NCI-H2107 treated with DMSO at 0.1 percent for 48 hours (cell line): ENCODE measurements at regions not wholly inside any gene's neighbourhood (a gene's known extent, or its start where the extent isn't known, plus 50 kb on each side); places are given as distances from the start of the nearest gene placed in this dataset.

ENCODE experiments used
- DNase-seq: peaks from one replicate; lab custom pipeline; 2025; ENCODE audit not compliant: unreplicated experiment; lab: John Stamatoyannopoulos, UW

GRCh38 chr18:24778810-24779418 is 318.5 kb downstream of the HRH4 start:
- DNase-seq, result no peak

GRCh38 chr18:24782566-24782965 is 322.1 kb downstream of the HRH4 start:
- DNase-seq, result no peak

GRCh38 chr18:24785019-24785418 is 324.6 kb downstream of the HRH4 start:
- no peak for DNase-seq

GRCh38 chr18:24786027-24786426 is 325.6 kb downstream of the HRH4 start:
- DNase-seq, result no peak

GRCh38 chr18:24790347-24790746 is 329.9 kb downstream of the HRH4 start:
- DNase-seq, result no peak

GRCh38 chr18:24791751-24792545 is 331.5 kb downstream of the HRH4 start:
- no peak for DNase-seq

- DNase-seq, result no peak
Measured at GRCh38 chr18:24793742-24794141, 333.3 kb downstream of the HRH4 start.

- no peak for DNase-seq
Measured at GRCh38 chr18:24795129-24795528, 334.7 kb downstream of the HRH4 start.

GRCh38 chr18:24797981-24798380 is 337.5 kb downstream of the HRH4 start:
- no peak for DNase-seq

- no peak for DNase-seq
Measured at GRCh38 chr18:24799176-24799575, 338.7 kb downstream of the HRH4 start.

GRCh38 chr18:24799720-24800119 is 339.3 kb downstream of the HRH4 start:
- no peak for DNase-seq

- no peak for DNase-seq
Measured at GRCh38 chr18:24801001-24801400, 340.6 kb downstream of the HRH4 start.

GRCh38 chr18:24802456-24802855 is 342.0 kb downstream of the HRH4 start:
- no peak for DNase-seq

- DNase-seq, result no peak
Measured at GRCh38 chr18:24805156-24805555, 344.7 kb downstream of the HRH4 start.

GRCh38 chr18:24809173-24809950 is 348.9 kb downstream of the HRH4 start:
- DNase-seq, result no peak

- no peak for DNase-seq
Measured at GRCh38 chr18:24810561-24811305, 350.3 kb downstream of the HRH4 start.

- DNase-seq, result no peak
Measured at GRCh38 chr18:24811950-24812681, 351.7 kb downstream of the HRH4 start.

GRCh38 chr18:24814521-24814920 is 354.1 kb downstream of the HRH4 start:
- DNase-seq, result no peak

GRCh38 chr18:24817150-24817549 is 356.7 kb downstream of the HRH4 start:
- no peak for DNase-seq

GRCh38 chr18:24817587-24818371 is 357.3 kb downstream of the HRH4 start:
- DNase-seq, result no peak
